PC-9 (cell line): ENCODE measurements at regions not wholly inside any gene's neighbourhood (a gene's known extent, or its start where the extent isn't known, plus 50 kb on each side); places are given as distances from the start of the nearest gene placed in this dataset.

ENCODE experiments used
- BruUV-seq: library from RNA; stranded (reverse); fragments of 400-500 nt; replicated peaks from 2 replicates; lab custom pipeline; 2021; lab: Mats Ljungman, UMichigan
- CTCF ChIA-PET: fragments of 300-600 bp; sonication (Branson Sonifier 250); formaldehyde crosslinking; loops from one replicate; lab custom pipeline; 2022; ENCODE audit warnings: antibody characterized with exemption; lab: Charles Lee
- POLR2A ChIA-PET: fragments of 300-600 bp; sonication (Branson Sonifier 250); formaldehyde crosslinking; loops from one replicate; lab custom pipeline; 2022; ENCODE audit warnings: antibody characterized with exemption; ENCODE audit not compliant: unreplicated experiment; lab: Charles Lee
- DNase-seq, 2 experiments: peaks; one replicate each; pipeline versions ENCODE4 v3.0.0 to v3.0.0-alpha.2; 2015 to 2022; ENCODE audit warnings: mixed read lengths in 1 of 2
- H2AFZ ChIP-seq: fragments of 200-600 bp; sonication (generic); 2 replicates; pipeline ENCODE4 v1.8.1; 2017; ENCODE audit warnings: antibody characterized with exemption
- H3F3A ChIP-seq: fragments of 200-600 bp; sonication (generic); 2 replicates; pipeline ENCODE4 v1.8.1; 2017; ENCODE audit warnings: antibody characterized with exemption, mild to moderate bottlenecking, low read depth; ENCODE audit not compliant: insufficient read depth
- H3K27ac ChIP-seq: fragments of 200-600 bp; sonication (generic); 2 replicates; pipeline ENCODE4 v1.6.1; 2016; ENCODE audit warnings: mixed run types
- H3K27me3 ChIP-seq: fragments of 200-600 bp; sonication (generic); 2 replicates; pipeline ENCODE4 v1.6.1; 2016; ENCODE audit warnings: low read depth, mixed run types; ENCODE audit not compliant: insufficient read depth
- H3K36me3 ChIP-seq: fragments of 200-600 bp; sonication (generic); 2 replicates; pipeline ENCODE4 v1.6.1; 2016; ENCODE audit warnings: low read depth, mixed run types
- H3K4me1 ChIP-seq: fragments of 200-600 bp; sonication (generic); replicated peaks from 2 replicates; pipeline ENCODE4 v1.6.1; 2016; ENCODE audit warnings: mixed run types; ENCODE audit not compliant: insufficient read depth
- H3K4me2 ChIP-seq: fragments of 200-600 bp; sonication (generic); 2 replicates; pipeline ENCODE4 v1.6.1; 2017; ENCODE audit warnings: mixed run types
- H3K4me3 ChIP-seq: fragments of 200-600 bp; sonication (generic); 2 replicates; pipeline ENCODE4 v1.6.1; 2016; ENCODE audit warnings: mixed run types
- H3K79me2 ChIP-seq: fragments of 200-600 bp; sonication (generic); 2 replicates; pipeline ENCODE4 v1.6.1; 2017; ENCODE audit warnings: low read depth, mixed run types
- H3K9me2 ChIP-seq: fragments of 200-600 bp; sonication (generic); 2 replicates; pipeline ENCODE4 v1.8.1; 2017; ENCODE audit warnings: mild to moderate bottlenecking; ENCODE audit not compliant: insufficient read depth
- H3K9me3 ChIP-seq: fragments of 200-600 bp; sonication (generic); 2 replicates; pipeline ENCODE4 v1.8.1; 2016; ENCODE audit warnings: low read depth; ENCODE audit not compliant: insufficient read depth
- H4K20me1 ChIP-seq: fragments of 200-600 bp; sonication (generic); 2 replicates; pipeline ENCODE4 v1.8.1; 2017; ENCODE audit not compliant: insufficient read depth
- EZH2 ChIP-seq: fragments of 200-600 bp; sonication (generic); IDR thresholded peaks from 2 replicates; pipeline ENCODE4 v1.8.0; 2017; ENCODE audit warnings: antibody characterized with exemption, low read depth
- intact Hi-C: fragments of 100-400 bp; cut with micrococcal nuclease; formaldehyde crosslinking; loops from one replicate; pipeline ENCODE4 v1.10.0; 2022; ENCODE audit not compliant: unreplicated experiment
- TF ChIP-seq, protein P1 (sequence below): fragments of 200-600 bp; sonication (generic); conservative IDR thresholded peaks from 2 replicates; pipeline ENCODE4 v1.6.1; 2017; ENCODE audit warnings: mixed run types, antibody characterized with exemption, mild to moderate bottlenecking, moderate library complexity

DNA sequence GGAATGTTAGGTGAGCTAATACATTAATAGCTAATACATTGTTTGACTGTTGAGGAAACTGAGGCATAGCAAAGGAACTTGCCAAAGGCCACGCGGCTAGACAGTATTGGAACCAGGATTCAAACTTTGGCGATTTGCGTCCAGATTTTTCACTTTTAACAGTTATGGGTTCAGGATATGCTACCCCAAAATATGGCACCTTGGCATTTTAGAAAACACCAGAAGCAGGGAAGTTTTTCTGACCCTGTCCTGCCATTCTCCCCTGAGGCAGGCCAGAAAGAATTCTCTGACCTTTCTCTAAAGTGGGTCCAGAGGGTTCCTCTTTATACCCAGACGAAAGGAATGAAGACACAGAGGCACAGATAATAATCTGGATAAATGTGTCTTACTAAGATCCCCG is 166.9 kb downstream of the MYCN start:
- Histone ChIP-seq H3K36me3 (no peaks in the 10 kb centered on the region), H3K4me1 (no peaks in the 10 kb centered on the region), H3K27ac (no peak overlapping the region), H3K9me3 (no peaks in the 10 kb centered on the region), H3K4me3 (no peak overlapping the region), H3K4me2 (no peak overlapping the region), H3K9me2 (no peaks in the 10 kb centered on the region), H4K20me1 (no peaks in the 10 kb centered on the region; the same call in 1 of the 2 replicates), H3K79me2 (no peaks in the 10 kb centered on the region), H3F3A (no peaks in the 10 kb centered on the region), H2AFZ (no peak overlapping the region), H3K27me3 (peaks cover 85% of the 10 kb centered on the region)
- no peak for DNase-seq
- TF ChIP-seq EZH2, result no peak
- TF ChIP-seq, protein P1, sequence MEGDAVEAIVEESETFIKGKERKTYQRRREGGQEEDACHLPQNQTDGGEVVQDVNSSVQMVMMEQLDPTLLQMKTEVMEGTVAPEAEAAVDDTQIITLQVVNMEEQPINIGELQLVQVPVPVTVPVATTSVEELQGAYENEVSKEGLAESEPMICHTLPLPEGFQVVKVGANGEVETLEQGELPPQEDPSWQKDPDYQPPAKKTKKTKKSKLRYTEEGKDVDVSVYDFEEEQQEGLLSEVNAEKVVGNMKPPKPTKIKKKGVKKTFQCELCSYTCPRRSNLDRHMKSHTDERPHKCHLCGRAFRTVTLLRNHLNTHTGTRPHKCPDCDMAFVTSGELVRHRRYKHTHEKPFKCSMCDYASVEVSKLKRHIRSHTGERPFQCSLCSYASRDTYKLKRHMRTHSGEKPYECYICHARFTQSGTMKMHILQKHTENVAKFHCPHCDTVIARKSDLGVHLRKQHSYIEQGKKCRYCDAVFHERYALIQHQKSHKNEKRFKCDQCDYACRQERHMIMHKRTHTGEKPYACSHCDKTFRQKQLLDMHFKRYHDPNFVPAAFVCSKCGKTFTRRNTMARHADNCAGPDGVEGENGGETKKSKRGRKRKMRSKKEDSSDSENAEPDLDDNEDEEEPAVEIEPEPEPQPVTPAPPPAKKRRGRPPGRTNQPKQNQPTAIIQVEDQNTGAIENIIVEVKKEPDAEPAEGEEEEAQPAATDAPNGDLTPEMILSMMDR, result no peak
- intact Hi-C loops, result no loop called here
- ChIA-PET CTCF (no interaction called here), POLR2A (no interaction called here)
- no TSS peak for BruUV-seq

DNA sequence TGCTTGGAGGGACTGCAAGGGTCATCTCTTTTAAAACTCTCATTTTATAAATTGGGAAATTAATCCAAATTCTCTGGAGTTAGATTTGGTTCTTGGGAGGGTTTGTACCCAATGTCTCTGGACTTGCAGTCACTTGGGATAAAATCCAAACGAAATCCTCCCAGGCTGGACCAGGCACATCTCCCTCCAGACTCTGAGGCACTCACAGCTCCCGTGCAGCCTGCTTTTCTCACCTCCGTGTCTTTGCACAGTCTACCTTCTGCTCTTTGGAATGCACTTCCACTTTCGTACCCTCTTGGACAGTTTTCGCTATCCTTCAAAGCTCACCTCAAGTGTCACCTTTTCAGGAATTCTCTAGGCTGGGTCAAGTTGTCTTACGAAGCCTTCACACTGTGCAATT is 166.3 kb downstream of the MYCN start:
- no TSS peak for BruUV-seq
- Histone ChIP-seq H3K9me3 (no peaks in the 10 kb centered on the region), H2AFZ (no peak overlapping the region), H3K79me2 (no peaks in the 10 kb centered on the region), H3K4me3 (no peak overlapping the region), H3K4me1 (no peaks in the 10 kb centered on the region), H3K4me2 (no peak overlapping the region), H3K27ac (no peak overlapping the region), H3K36me3 (no peaks in the 10 kb centered on the region), H3K9me2 (no peaks in the 10 kb centered on the region), H3F3A (no peaks in the 10 kb centered on the region), H3K27me3 (peaks cover 86% of the 10 kb centered on the region), H4K20me1 (no peaks in the 10 kb centered on the region; the same call in 1 of the 2 replicates)
- DNase-seq, result no peak
- intact Hi-C loops, result no loop called here
- TF ChIP-seq EZH2, result no peak
- TF ChIP-seq, protein P1, result no peak
- ChIA-PET CTCF (no interaction called here), POLR2A (no interaction called here)

DNA sequence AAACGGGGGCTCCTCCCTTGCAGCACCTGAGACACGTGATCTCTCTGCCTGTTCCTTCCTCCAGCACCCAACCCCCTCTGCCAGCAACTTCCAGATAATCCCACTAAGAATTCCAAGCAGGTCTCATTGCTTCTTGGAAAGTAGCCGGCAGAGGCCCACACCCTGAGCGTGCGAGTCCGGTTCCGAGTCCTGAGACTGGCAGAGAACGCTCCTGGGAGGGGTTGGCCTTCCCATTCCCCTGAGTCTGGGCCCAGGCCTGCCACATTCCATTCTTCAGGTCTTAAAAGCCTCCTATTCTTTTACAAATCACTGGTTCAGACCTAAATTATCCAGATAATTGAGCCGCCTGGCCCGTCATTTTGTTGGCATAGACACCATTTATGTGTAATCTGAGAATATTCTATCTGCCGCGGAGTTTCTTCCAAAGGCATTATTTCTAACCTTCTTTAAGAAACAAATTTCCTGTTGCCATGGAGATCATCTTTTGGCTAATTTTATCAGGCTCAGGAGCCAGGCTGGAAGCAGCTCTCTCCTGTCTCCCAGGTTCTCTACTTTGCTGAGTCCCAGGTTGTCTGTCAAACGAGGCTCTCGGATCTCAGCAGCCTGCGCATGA is 165.4 kb downstream of the MYCN start:
- Histone ChIP-seq H3F3A (no peaks in the 10 kb centered on the region), H3K36me3 (no peaks in the 10 kb centered on the region), H3K9me2 (no peaks in the 10 kb centered on the region), H2AFZ (no peak overlapping the region), H3K4me1 (no peaks in the 10 kb centered on the region), H3K27ac (no peak overlapping the region), H4K20me1 (no peaks in the 10 kb centered on the region; the same call in 1 of the 2 replicates), H3K4me2 (no peak overlapping the region), H3K27me3 (peaks cover 90% of the 10 kb centered on the region), H3K9me3 (no peaks in the 10 kb centered on the region), H3K4me3 (no peak overlapping the region), H3K79me2 (no peaks in the 10 kb centered on the region)
- CTCF ChIA-PET, result no interaction called here
- no TSS peak for BruUV-seq
- no peak for DNase-seq
- POLR2A ChIA-PET, result no interaction called here
- intact Hi-C loops, result no loop called here
- TF ChIP-seq, protein P1, result no peak
- TF ChIP-seq EZH2, result no peak
